HL-60 (cell line): ENCODE measurements at regions not wholly inside any gene's neighbourhood (a gene's known extent, or its start where the extent isn't known, plus 50 kb on each side); places are given as distances from the start of the nearest gene placed in this dataset.

Experiments
- GABPA ChIP-seq: IDR thresholded peaks from 2 replicates; pipeline ENCODE4 v1.6.1; 2012; ENCODE audit warnings: low read depth
- POLR2AphosphoS5 ChIP-seq: IDR thresholded peaks from 2 replicates; pipeline ENCODE4 v1.6.1; 2012; ENCODE audit warnings: low read depth
- TF ChIP-seq, protein P1 (sequence below): IDR thresholded peaks from one replicate; pipeline ENCODE4 v1.5.1; 2011; ENCODE audit warnings: low read length, control low read depth, inconsistent platforms; ENCODE audit not compliant: insufficient read depth
- TF ChIP-seq, protein P2 (sequence below): IDR thresholded peaks from 2 replicates; pipeline ENCODE4 v1.6.1; 2012; ENCODE audit warnings: low read depth; ENCODE audit not compliant: insufficient replicate concordance

DNA sequence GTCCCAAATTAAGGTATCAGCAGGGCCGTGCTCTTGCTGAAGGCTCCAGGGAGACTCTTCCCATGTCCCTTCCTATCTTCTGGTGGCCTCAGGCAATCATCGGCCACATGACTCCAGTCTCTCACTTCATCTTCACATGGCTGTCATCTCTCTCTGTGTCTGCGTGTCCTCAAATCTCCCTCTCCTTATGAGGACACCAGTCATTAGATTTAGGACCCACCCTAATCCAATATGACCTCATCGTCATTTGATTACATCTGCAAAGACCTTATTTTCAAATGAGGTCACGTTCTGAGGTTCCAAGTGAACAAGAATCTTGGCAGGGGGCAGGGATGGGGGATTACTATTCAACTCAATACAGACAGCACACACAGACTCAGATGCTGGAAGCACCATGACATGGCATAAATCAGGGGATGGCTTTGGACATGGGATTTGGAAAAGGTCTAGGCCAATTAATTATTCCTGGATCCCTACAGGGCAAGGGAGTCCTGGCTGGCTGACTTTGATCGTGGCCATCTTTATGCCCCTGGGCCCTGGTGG is 210.0 kb upstream of the SKOR2 start:
- TF ChIP-seq, protein P1, sequence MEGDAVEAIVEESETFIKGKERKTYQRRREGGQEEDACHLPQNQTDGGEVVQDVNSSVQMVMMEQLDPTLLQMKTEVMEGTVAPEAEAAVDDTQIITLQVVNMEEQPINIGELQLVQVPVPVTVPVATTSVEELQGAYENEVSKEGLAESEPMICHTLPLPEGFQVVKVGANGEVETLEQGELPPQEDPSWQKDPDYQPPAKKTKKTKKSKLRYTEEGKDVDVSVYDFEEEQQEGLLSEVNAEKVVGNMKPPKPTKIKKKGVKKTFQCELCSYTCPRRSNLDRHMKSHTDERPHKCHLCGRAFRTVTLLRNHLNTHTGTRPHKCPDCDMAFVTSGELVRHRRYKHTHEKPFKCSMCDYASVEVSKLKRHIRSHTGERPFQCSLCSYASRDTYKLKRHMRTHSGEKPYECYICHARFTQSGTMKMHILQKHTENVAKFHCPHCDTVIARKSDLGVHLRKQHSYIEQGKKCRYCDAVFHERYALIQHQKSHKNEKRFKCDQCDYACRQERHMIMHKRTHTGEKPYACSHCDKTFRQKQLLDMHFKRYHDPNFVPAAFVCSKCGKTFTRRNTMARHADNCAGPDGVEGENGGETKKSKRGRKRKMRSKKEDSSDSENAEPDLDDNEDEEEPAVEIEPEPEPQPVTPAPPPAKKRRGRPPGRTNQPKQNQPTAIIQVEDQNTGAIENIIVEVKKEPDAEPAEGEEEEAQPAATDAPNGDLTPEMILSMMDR, result no peak
- TF ChIP-seq, protein P2, sequence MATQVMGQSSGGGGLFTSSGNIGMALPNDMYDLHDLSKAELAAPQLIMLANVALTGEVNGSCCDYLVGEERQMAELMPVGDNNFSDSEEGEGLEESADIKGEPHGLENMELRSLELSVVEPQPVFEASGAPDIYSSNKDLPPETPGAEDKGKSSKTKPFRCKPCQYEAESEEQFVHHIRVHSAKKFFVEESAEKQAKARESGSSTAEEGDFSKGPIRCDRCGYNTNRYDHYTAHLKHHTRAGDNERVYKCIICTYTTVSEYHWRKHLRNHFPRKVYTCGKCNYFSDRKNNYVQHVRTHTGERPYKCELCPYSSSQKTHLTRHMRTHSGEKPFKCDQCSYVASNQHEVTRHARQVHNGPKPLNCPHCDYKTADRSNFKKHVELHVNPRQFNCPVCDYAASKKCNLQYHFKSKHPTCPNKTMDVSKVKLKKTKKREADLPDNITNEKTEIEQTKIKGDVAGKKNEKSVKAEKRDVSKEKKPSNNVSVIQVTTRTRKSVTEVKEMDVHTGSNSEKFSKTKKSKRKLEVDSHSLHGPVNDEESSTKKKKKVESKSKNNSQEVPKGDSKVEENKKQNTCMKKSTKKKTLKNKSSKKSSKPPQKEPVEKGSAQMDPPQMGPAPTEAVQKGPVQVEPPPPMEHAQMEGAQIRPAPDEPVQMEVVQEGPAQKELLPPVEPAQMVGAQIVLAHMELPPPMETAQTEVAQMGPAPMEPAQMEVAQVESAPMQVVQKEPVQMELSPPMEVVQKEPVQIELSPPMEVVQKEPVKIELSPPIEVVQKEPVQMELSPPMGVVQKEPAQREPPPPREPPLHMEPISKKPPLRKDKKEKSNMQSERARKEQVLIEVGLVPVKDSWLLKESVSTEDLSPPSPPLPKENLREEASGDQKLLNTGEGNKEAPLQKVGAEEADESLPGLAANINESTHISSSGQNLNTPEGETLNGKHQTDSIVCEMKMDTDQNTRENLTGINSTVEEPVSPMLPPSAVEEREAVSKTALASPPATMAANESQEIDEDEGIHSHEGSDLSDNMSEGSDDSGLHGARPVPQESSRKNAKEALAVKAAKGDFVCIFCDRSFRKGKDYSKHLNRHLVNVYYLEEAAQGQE, result no peak
- TF ChIP-seq GABPA (no peak), POLR2AphosphoS5 (no peak)
